ENCODE measurements at regions not wholly inside any gene's neighbourhood (a gene's known extent, or its start where the extent isn't known, plus 50 kb on each side); places are given as distances from the start of the nearest gene placed in this dataset.

- no peak for TF ChIP-seq POLR2AphosphoS5 (IDR thresholded peaks at IDR 0.05; ENCODE audit: low read depth, low read length)
- DNase-seq (ENCODE audit: insufficient read length) = no peak
- FAIRE-seq = no peak
Measured at GRCh38 chr5:135651156-135651555, 72.4 kb upstream of the CXCL14 start.

- no peak for TF ChIP-seq POLR2A (IDR thresholded peaks at IDR 0.05; ENCODE audit: low read depth, low read length)
- no peak for TF ChIP-seq POLR2AphosphoS5 (IDR thresholded peaks at IDR 0.05; ENCODE audit: low read depth, low read length)
- TF ChIP-seq TAF1 (IDR thresholded peaks at IDR 0.05; ENCODE audit: borderline replicate concordance, low read depth, low read length) = no peak
- no peak for DNase-seq (ENCODE audit: insufficient read length)
- FAIRE-seq = no peak
Measured at GRCh38 chr5:135650081-135650480, 71.3 kb upstream of the CXCL14 start.

- DNase-seq (ENCODE audit: insufficient read length) = no peak
- TF ChIP-seq POLR2A (IDR thresholded peaks at IDR 0.05; ENCODE audit: low read depth, low read length) = no peak
- no peak for TF ChIP-seq TAF1 (IDR thresholded peaks at IDR 0.05; ENCODE audit: borderline replicate concordance, low read depth, low read length)
- no peak for TF ChIP-seq POLR2AphosphoS5 (IDR thresholded peaks at IDR 0.05; ENCODE audit: low read depth, low read length)
- FAIRE-seq = no peak
Measured at GRCh38 chr5:135649435-135649834, 70.6 kb upstream of the CXCL14 start.

- TF ChIP-seq POLR2AphosphoS5 (IDR thresholded peaks at IDR 0.05; ENCODE audit: low read depth, low read length) = no peak
- TF ChIP-seq POLR2A (IDR thresholded peaks at IDR 0.05; ENCODE audit: low read depth, low read length) = no peak
- no peak for TF ChIP-seq TAF1 (IDR thresholded peaks at IDR 0.05; ENCODE audit: borderline replicate concordance, low read depth, low read length)
- FAIRE-seq (no peak), DNase-seq (ENCODE audit: insufficient read length) (no peak)
Measured at GRCh38 chr5:135648116-135648515, 69.3 kb upstream of the CXCL14 start.

GRCh38 chr5:135645336-135646180, 66.8 kb upstream of the CXCL14 start:
- FAIRE-seq (no peak), DNase-seq (ENCODE audit: insufficient read length) (no peak)
- TF ChIP-seq TAF1 (IDR thresholded peaks at IDR 0.05; ENCODE audit: borderline replicate concordance, low read depth, low read length) (no peak), POLR2AphosphoS5 (IDR thresholded peaks at IDR 0.05; ENCODE audit: low read depth, low read length) (no peak), POLR2A (IDR thresholded peaks at IDR 0.05; ENCODE audit: low read depth, low read length) (no peak)

GRCh38 chr5:135644816-135645215, 66.0 kb upstream of the CXCL14 start:
- FAIRE-seq (no peak), DNase-seq (ENCODE audit: insufficient read length) (no peak)
- no peak for TF ChIP-seq TAF1 (IDR thresholded peaks at IDR 0.05; ENCODE audit: borderline replicate concordance, low read depth, low read length)
- TF ChIP-seq POLR2A (IDR thresholded peaks at IDR 0.05; ENCODE audit: low read depth, low read length) = no peak
- no peak for TF ChIP-seq POLR2AphosphoS5 (IDR thresholded peaks at IDR 0.05; ENCODE audit: low read depth, low read length)

- no peak for DNase-seq (ENCODE audit: insufficient read length)
- TF ChIP-seq POLR2A (IDR thresholded peaks at IDR 0.05; ENCODE audit: low read depth, low read length) (no peak), TAF1 (IDR thresholded peaks at IDR 0.05; ENCODE audit: borderline replicate concordance, low read depth, low read length) (no peak), POLR2AphosphoS5 (IDR thresholded peaks at IDR 0.05; ENCODE audit: low read depth, low read length) (no peak)
- no peak for FAIRE-seq
Measured at GRCh38 chr5:135643881-135644766, 65.3 kb upstream of the CXCL14 start.

GRCh38 chr5:135642934-135643333, 64.1 kb upstream of the CXCL14 start:
- no peak for TF ChIP-seq TAF1 (IDR thresholded peaks at IDR 0.05; ENCODE audit: borderline replicate concordance, low read depth, low read length)
- no peak for TF ChIP-seq POLR2AphosphoS5 (IDR thresholded peaks at IDR 0.05; ENCODE audit: low read depth, low read length)
- TF ChIP-seq POLR2A (IDR thresholded peaks at IDR 0.05; ENCODE audit: low read depth, low read length) = no peak
- FAIRE-seq (no peak), DNase-seq (ENCODE audit: insufficient read length) (no peak)

GRCh38 chr5:135642488-135642870, 63.7 kb upstream of the CXCL14 start:
- TF ChIP-seq POLR2A (IDR thresholded peaks at IDR 0.05; ENCODE audit: low read depth, low read length) = no peak
- no peak for TF ChIP-seq TAF1 (IDR thresholded peaks at IDR 0.05; ENCODE audit: borderline replicate concordance, low read depth, low read length)
- TF ChIP-seq POLR2AphosphoS5 (IDR thresholded peaks at IDR 0.05; ENCODE audit: low read depth, low read length) = no peak
- no peak for FAIRE-seq
- DNase-seq (ENCODE audit: insufficient read length) = no peak

- DNase-seq (ENCODE audit: insufficient read length) = no peak
- no peak for FAIRE-seq
- TF ChIP-seq TAF1 (IDR thresholded peaks at IDR 0.05; ENCODE audit: borderline replicate concordance, low read depth, low read length) (no peak), POLR2AphosphoS5 (IDR thresholded peaks at IDR 0.05; ENCODE audit: low read depth, low read length) (no peak), POLR2A (IDR thresholded peaks at IDR 0.05; ENCODE audit: low read depth, low read length) (no peak)
Measured at GRCh38 chr5:135641734-135642487, 63.1 kb upstream of the CXCL14 start.

GRCh38 chr5:135641319-135641718, 62.5 kb upstream of the CXCL14 start:
- TF ChIP-seq POLR2AphosphoS5 (IDR thresholded peaks at IDR 0.05; ENCODE audit: low read depth, low read length) (no peak), POLR2A (IDR thresholded peaks at IDR 0.05; ENCODE audit: low read depth, low read length) (no peak), TAF1 (IDR thresholded peaks at IDR 0.05; ENCODE audit: borderline replicate concordance, low read depth, low read length) (no peak)
- no peak for DNase-seq (ENCODE audit: insufficient read length)
- no peak for FAIRE-seq
